NCI-H128 (cell line): ENCODE measurements at regions not wholly inside any gene's neighbourhood (a gene's known extent, or its start where the extent isn't known, plus 50 kb on each side); places are given as distances from the start of the nearest gene placed in this dataset.
"Not testable (repeated sequence)": the region's sequence is repeated elsewhere in the genome, so short reads cannot be mapped to it uniquely, and the experiment has no call there.

Experiments used
- DNase-seq: peaks from one replicate; lab custom pipeline; 2025; ENCODE audit not compliant: unreplicated experiment; lab: John Stamatoyannopoulos, UW

DNA sequence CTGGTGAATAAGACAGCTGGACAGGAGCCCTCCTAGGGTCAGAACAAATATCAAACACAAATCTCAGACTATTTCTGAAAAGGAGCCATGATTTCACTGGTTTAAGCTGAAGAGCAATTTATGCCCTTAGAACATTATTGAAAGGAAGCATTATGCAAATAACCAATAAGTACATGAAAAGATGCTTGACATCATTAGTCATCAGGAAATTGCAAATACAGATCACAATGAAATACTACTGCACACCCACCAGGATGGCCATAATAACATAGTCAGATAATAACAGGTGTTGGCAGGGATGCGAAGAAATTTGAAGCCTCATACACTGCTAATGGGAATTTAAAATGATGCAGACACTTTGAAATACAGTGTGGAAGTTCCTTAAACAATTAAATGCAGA, 176.4 kb upstream of the RAB6C start:
- DNase-seq: no peak

DNA sequence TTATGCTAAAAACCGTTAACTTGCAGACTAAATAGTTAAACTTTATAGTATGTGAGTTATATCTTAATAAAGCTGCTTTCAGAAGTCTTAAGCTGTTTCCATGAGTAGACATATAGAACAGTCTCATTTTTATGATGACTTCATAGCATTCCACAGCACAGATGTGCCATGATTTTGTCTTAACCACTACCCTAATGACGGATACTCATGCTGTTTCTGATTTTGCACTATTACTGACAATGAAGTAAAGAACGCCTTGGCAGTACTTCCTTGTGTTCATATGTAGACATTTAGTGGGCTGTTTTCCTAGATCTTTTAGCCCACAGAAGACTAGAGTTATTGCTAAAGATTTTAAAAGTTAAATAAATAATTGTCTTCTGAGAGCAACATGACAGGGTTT, 175.6 kb upstream of the RAB6C start:
- no peak for DNase-seq

GRCh38 chr2:129805899-129806298, 173.6 kb upstream of the RAB6C start:
- DNase-seq: no peak

DNA sequence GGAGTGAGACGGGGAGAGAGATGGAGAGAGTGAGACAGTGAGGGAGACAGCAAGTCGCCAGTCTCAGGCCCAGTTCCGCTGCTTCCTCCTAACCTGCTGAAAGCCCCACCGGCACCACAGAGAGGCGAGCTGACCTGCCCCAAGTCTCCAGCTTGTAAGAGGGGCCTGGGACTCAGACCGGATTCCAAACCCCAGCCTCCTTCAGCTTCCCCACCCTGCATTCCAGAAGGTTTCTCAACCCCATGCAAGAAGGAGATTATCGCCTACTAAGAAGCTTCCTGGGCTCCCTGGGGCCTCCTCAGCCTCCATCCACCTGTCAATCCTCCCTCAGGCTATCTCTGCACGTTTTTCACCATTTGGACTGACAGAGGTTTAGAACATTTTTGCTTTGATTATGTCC, 173.1 kb upstream of the RAB6C start:
- no peak for DNase-seq

DNA sequence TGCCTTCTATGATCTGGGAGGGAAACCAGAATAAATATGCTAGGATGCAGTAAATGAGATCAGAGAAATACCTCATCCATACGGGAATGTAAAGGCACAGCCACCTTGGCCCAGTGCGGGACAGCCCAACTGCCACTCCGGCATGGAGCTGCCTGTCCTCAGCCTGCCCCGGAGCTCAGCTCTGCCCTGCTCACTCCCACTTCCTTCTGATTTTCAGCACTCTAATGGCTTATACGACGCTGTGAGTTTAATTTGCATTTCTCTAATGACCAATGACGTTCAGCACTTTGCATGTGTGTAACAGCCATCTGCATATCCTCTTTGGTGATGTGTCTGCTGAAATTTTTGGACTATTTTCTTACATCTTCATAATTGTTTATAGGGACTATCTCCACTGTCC, 172.5 kb upstream of the RAB6C start:
- no peak for DNase-seq

DNA sequence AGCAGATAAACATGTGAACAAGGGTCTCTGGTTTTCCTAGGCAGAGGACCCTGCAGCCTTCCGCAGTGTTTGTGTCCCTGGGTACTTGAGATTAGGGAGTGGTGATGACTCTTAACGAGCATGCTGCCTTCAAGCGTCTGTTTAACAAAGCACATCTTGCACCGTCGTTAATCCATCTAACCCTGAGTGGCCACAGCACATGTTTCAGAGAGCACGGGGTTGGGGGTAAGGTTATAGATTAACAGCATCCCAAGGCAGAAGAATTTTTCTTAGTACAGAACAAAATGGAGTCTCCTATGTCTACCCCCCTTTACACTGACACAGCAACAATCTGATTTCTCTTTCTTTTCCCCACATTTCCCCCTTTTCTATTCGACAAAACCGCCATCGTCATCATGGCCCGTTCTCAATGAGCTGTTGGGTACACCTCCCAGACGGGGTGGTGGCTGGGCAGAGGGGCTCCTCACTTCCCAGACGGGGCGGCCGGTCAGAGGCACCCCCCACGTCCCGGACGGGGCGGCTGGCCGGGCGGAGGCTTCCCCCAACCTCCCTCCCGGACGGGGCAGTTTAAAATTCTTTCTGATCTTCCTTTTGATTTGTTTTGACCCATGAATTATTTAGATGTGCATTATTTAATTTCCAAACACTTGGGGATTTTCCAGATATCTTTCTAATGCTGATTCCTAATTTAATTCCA, 171.7 kb upstream of the RAB6C start:
- DNase-seq: not testable (repeated sequence)

DNA sequence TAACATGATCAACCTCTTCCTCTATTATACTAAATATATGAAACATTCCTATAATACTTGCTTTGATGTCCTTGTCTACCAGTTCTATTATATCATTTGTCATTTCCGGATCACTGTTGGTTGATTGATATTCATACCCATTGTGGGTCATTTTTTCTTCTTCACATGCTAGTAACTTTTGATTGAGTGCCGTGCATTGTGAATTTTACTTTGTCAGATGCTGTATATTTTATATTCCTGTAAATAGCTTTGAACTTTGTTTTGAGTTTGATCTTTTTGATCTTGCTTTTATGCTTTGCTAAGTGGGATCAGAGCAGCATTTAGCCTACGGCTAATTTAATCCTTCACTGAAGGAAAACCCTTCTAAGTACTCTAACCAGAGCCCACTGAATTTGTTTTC, 168.9 kb upstream of the RAB6C start:
- DNase-seq: no peak

GRCh38 chr2:129812071-129812470, 167.4 kb upstream of the RAB6C start:
- DNase-seq: no peak

DNA sequence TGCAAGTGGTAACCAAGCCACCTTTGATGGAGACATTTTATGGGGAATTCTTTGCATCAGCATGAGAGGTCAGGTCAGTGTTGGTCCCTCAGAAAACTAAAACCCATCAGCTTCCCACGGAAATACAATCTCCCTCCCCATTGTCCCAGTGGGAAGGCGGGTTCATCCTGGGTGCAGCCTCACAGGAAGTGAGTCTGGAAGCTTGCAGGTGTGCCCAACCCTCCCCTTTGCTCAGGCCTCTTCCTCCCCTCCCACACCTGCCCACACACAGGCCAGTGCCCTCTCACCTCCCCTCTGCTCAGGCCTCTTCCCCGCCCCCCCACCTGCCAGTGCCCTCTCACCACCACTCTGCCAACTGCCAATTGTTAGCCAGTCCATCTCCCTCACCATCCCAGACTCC, 166.8 kb upstream of the RAB6C start:
- DNase-seq: no peak

DNA sequence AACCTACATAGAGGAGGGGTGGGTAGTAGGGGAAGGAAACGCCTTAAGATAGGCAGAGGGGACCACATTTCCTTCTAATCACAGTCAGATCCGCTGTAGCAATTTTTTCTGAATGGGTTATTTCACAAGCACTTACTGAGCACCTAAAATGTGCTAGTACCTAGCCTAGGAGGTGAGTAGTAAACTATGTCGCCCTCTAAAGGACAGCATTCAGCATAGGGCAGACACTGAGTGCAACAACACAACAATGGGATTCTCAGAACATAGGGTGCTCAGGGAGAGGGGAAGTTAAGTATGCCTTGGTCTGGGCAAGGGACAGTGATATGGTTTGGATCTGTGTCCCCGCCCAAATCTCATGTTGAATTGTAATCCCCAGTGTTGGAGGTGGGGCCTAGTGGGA, 166.1 kb upstream of the RAB6C start:
- DNase-seq: no peak

DNA sequence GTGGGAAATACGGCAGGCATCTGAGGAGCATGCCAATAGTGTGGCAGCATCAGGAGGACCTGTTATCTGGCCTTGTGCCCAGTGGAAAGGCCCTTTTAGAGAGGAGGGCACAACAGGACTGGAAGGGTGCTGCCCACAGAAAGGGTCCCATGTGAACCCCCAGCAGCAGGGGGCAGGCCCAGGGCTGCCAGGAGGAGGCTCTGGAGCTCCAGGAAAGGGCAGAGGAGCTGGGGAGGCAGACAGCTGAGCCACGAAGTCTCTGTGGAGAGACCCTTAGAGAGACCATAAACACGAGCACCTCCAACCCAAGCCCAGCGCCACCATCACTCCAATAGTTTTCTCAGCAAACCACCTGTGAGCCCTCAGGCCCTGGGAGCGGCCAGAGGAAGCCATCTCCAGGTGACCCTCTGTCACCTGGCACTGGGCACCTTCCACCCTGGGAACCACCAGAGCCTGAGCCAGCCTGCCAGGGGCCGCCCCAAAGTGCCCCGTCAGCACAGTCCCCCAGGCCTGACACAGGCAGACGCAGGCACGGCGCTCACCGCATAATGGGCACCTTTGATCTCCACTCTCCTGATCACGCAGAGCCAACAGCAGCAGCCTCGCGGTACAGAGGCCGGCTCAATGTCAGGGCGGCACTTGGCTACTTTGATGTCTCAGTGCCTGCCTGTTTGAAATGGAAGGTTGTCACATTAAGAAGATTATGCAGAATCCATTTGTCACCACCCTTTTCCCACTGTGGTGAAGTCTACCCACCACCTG, 162.5 kb upstream of the RAB6C start:
- DNase-seq: no peak

- no peak for DNase-seq
Observed at GRCh38 chr2:129819855-129820254, 159.6 kb upstream of the RAB6C start.

- no peak for DNase-seq
Observed at GRCh38 chr2:129820908-129821307, 158.6 kb upstream of the RAB6C start.

GRCh38 chr2:129821445-129821844, 158.0 kb upstream of the RAB6C start:
- DNase-seq: no peak

DNA sequence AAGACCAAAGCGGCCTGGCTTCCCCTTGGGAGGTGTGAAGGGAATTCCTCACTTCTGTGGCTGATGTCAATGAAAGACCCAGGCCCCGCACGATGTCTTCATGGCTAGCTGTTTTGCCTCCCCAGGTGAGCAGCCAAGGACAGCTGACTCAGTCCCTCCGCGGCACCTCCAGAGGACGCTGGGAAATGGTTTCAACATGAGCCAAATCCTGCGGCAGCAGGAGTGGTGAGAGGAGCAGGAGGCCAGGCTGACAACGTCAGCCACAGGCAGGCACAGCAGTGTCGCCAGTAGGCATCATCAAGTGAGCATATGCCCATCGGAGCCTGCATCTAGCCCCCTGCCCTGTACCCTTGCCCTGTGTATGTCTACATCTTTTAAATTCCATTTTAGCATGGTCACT, 156.4 kb upstream of the RAB6C start:
- DNase-seq: no peak

GRCh38 chr2:129827311-129828090, 152.0 kb upstream of the RAB6C start:
- DNase-seq: no peak

GRCh38 chr2:129828792-129829191, 150.7 kb upstream of the RAB6C start:
- DNase-seq: no peak

- no peak for DNase-seq
Observed at GRCh38 chr2:129829588-129829987, 149.9 kb upstream of the RAB6C start.

DNA sequence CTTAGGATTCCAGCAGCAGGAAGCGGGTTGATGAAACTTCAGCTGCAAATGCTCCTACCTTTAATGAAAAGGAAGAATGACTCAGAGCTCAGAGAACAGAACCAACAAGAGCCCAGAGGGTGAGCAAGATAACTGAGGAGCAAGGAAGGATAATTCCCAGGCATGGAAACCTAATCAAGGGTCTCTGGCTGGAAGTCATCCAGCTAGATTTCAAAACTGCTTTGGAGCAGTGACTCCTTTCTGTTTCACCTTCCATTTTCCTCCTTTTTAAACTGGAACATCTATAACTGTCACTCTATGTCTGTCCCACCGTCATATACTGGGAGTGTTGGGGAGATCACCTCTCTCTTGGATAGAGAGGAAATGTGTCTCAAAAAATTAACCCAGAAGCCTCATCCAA, 148.4 kb upstream of the RAB6C start:
- no peak for DNase-seq

- not testable (repeated sequence) for DNase-seq
Observed at GRCh38 chr2:129833465-129833864, 146.0 kb upstream of the RAB6C start.

DNA sequence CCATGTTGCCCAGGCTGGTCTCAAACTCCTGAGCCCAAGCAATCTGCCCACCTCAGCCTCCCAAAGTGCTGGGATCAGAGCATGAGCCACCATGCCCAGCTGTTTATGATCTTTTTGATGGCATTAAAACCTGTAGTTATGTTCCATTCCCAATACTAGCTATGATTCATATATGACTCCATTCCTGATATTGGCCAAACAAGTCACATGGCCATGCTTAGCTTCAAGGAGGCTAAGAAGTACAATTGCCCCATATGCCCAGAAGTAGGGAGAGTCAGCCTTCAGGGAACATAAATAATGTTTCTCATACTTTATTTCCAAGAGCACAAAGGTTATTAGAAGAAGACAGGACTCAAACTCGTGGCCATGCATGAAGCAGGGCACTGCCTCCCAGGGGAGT, 132.4 kb upstream of the RAB6C start:
- no peak for DNase-seq

DNA sequence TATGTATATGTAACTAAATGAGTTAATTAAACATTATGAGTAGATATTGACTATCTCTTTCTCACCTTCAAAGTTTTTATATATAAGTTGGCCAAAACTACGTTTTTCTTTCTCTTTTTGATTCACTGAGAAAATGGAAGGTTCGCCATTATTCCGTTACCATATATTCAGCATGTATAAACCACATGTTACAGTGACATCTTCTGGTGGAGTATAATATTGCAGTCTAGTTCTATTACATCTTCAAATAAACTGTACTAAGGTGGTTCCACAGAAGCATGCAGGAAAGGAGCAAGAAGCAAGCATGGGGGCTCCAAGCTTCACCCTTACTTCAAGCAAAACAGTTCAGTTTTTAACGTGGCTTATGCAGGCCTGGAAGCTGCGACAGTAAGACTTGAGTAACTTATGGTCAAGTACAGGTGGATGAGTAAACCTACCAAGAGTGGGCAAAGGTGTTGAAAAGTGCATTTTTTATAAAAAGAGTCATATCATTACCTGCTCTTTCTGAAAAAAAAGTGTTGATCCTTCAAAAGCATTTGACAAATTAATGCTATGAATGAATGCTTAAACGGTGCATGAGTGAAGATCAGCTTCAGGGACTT, 129.8 kb upstream of the RAB6C start:
- peak; percentile 0 for DNase-seq
